ENCODE measurements at regions not wholly inside any gene's neighbourhood (a gene's known extent, or its start where the extent isn't known, plus 50 kb on each side); places are given as distances from the start of the nearest gene placed in this dataset.

- DNase-seq (ENCODE audit: low read depth in 3 of 3) = no peak
These were observed 450.9 kb downstream of the MATN1 start for GRCh38 chr1:30272277-30273020.

GRCh38 chr1:30271401-30272276, 451.7 kb downstream of the MATN1 start:
- DNase-seq (ENCODE audit: low read depth in 3 of 3) = no peak

- DNase-seq (ENCODE audit: low read depth in 3 of 3) = no peak
These were observed 452.9 kb downstream of the MATN1 start for GRCh38 chr1:30270461-30270860.

- DNase-seq (ENCODE audit: low read depth in 3 of 3) = no peak
These were observed 454.3 kb downstream of the MATN1 start for GRCh38 chr1:30268923-30269666.

- DNase-seq (ENCODE audit: low read depth in 3 of 3) = no peak
These were observed 455.5 kb downstream of the MATN1 start for GRCh38 chr1:30267856-30268255.

GRCh38 chr1:30267046-30267445, 456.3 kb downstream of the MATN1 start:
- DNase-seq (ENCODE audit: low read depth in 3 of 3) = no peak

GRCh38 chr1:30265127-30266070, 458.0 kb downstream of the MATN1 start:
- DNase-seq (ENCODE audit: low read depth in 3 of 3) = no peak

GRCh38 chr1:30264672-30265025, 458.7 kb downstream of the MATN1 start:
- no peak for DNase-seq (ENCODE audit: low read depth in 3 of 3)

GRCh38 chr1:30263888-30264671, 459.3 kb downstream of the MATN1 start:
- DNase-seq (ENCODE audit: low read depth in 3 of 3) = no peak

- DNase-seq (ENCODE audit: low read depth in 3 of 3) = no peak
These were observed 460.0 kb downstream of the MATN1 start for GRCh38 chr1:30263405-30263804.

- no peak for DNase-seq (ENCODE audit: low read depth in 3 of 3)
These were observed 461.2 kb downstream of the MATN1 start for GRCh38 chr1:30262158-30262557.

- no peak for DNase-seq (ENCODE audit: low read depth in 3 of 3)
These were observed 463.1 kb downstream of the MATN1 start for GRCh38 chr1:30260318-30260717.

- DNase-seq (ENCODE audit: low read depth in 3 of 3) = no peak
These were observed 463.8 kb downstream of the MATN1 start for GRCh38 chr1:30259631-30260030.

- no peak for DNase-seq (ENCODE audit: low read depth in 3 of 3)
These were observed 464.5 kb downstream of the MATN1 start for GRCh38 chr1:30258876-30259275.

- DNase-seq (ENCODE audit: low read depth in 3 of 3) = no peak
These were observed 464.9 kb downstream of the MATN1 start for GRCh38 chr1:30258471-30258870.

GRCh38 chr1:30257742-30258380, 465.5 kb downstream of the MATN1 start:
- no peak for DNase-seq (ENCODE audit: low read depth in 3 of 3)

- DNase-seq (ENCODE audit: low read depth in 3 of 3) = no peak
These were observed 466.1 kb downstream of the MATN1 start for GRCh38 chr1:30257322-30257721.

- DNase-seq (ENCODE audit: low read depth in 3 of 3) = no peak
These were observed 466.5 kb downstream of the MATN1 start for GRCh38 chr1:30256911-30257310.

GRCh38 chr1:30255111-30255724, 468.2 kb downstream of the MATN1 start:
- DNase-seq (ENCODE audit: low read depth in 3 of 3) = no peak

Measured in stimulated activated CD4-positive, alpha-beta T cell treated with anti-CD3 and anti-CD28 coated beads, TNF-alpha, amount 100 ng/mL, for 48 hours (primary cell).